ENCODE measurements at regions not wholly inside any gene's neighbourhood (a gene's known extent, or its start where the extent isn't known, plus 50 kb on each side); places are given as distances from the start of the nearest gene placed in this dataset.

- TF ChIP-seq CTCF (IDR thresholded peaks at IDR 0.05) = no peak
- no peak for TF ChIP-seq POLR2A (IDR thresholded peaks at IDR 0.05)
Observed at GRCh38 chr14:58751788-58752187, 114.0 kb downstream of the DACT1 start.

Measured in Peyer's patch (tissue), 4 donors.